GM12878 (cell line): ENCODE measurements at regions not wholly inside any gene's neighbourhood (a gene's known extent, or its start where the extent isn't known, plus 50 kb on each side); places are given as distances from the start of the nearest gene placed in this dataset.

Experiments
- BRCA1 ChIP-seq: IDR thresholded peaks from 2 replicates; pipeline ENCODE4 v1.6.1; 2011; ENCODE audit warnings: low read depth, low read length, improper control_type of control experiment
- CEBPZ ChIP-seq: fragments of 150-350 bp; IDR thresholded peaks from 2 replicates; pipeline ENCODE4 v1.6.1; 2016; ENCODE audit warnings: low read depth, low read length
- CREB1 ChIP-seq: IDR thresholded peaks from 2 replicates; pipeline ENCODE4 v1.6.1; 2012; ENCODE audit warnings: low read depth, mild to moderate bottlenecking, inconsistent platforms
- E4F1 ChIP-seq: fragments of 450-650 bp; IDR thresholded peaks from 2 replicates; pipeline ENCODE4 v1.6.1; 2018; ENCODE audit warnings: borderline replicate concordance, mild to moderate bottlenecking; ENCODE audit not compliant: partially characterized antibody
- HDAC6 ChIP-seq: fragments of 200-600 bp; sonication (generic); IDR thresholded peaks from one replicate; pipeline ENCODE4 v1.8.0; 2017; ENCODE audit warnings: antibody characterized with exemption; ENCODE audit not compliant: unreplicated experiment
- MYC ChIP-seq: IDR thresholded peaks from 2 replicates; pipeline ENCODE4 v1.6.1; 2011; ENCODE audit warnings: mild to moderate bottlenecking, low read length, moderate library complexity, inconsistent platforms; ENCODE audit not compliant: insufficient read depth, insufficient replicate concordance, insufficient read length, severe bottlenecking
- RB1 ChIP-seq: fragments of 450-650 bp; formaldehyde crosslinking; IDR thresholded peaks from 2 replicates; pipeline ENCODE4 v1.6.1; 2017; ENCODE audit warnings: mild to moderate bottlenecking, borderline replicate concordance
- YY1 ChIP-seq: IDR thresholded peaks from 2 replicates; pipeline ENCODE4 v1.6.1; 2011; ENCODE audit warnings: low read depth, mild to moderate bottlenecking, low read length
- ZNF24 ChIP-seq: fragments of 450-650 bp; IDR thresholded peaks from 2 replicates; pipeline ENCODE4 v1.6.1; 2017; ENCODE audit warnings: antibody characterized with exemption, mild to moderate bottlenecking

- TF ChIP-seq ZNF24 (no peak), HDAC6 (no peak), YY1 (no peak), RB1 (no peak), E4F1 (no peak), MYC (no peak), BRCA1 (no peak), CEBPZ (no peak), CREB1 (no peak)
Observed at GRCh38 chr9:73434826-73435225, 283.2 kb downstream of the ANXA1 start (continued).
